ENCODE measurements at regions not wholly inside any gene's neighbourhood (a gene's known extent, or its start where the extent isn't known, plus 50 kb on each side); places are given as distances from the start of the nearest gene placed in this dataset.
"Not testable (repeated sequence)": the region's sequence is repeated elsewhere in the genome, so short reads cannot be mapped to it uniquely, and the experiment has no call there.

- TF ChIP-seq CTCF (IDR thresholded peaks at IDR 0.05; ENCODE audit: low read length, missing control alignments), result no peak
- H3K4me3 ChIP-seq (replicated peaks; ENCODE audit: low read depth, low read length), result no peak overlapping the region
- DNase-seq (ENCODE audit: low read depth), result no peak
Measured at GRCh38 chr4:85050736-85051135, 84.2 kb upstream of the WDFY3 start.

GRCh38 chr4:85051526-85051925 is 85.0 kb upstream of the WDFY3 start:
- TF ChIP-seq CTCF (IDR thresholded peaks at IDR 0.05; ENCODE audit: low read length, missing control alignments), result no peak
- no peak overlapping the region for H3K4me3 ChIP-seq (replicated peaks; ENCODE audit: low read depth, low read length)
- DNase-seq (ENCODE audit: low read depth), result no peak

GRCh38 chr4:85054925-85055324 is 88.4 kb upstream of the WDFY3 start:
- not testable (repeated sequence) for DNase-seq (ENCODE audit: low read depth); H3K4me3 ChIP-seq (replicated peaks; ENCODE audit: low read depth, low read length)

GRCh38 chr4:85058551-85058950 is 92.1 kb upstream of the WDFY3 start:
- no peak overlapping the region for H3K4me3 ChIP-seq (replicated peaks; ENCODE audit: low read depth, low read length)
- DNase-seq (ENCODE audit: low read depth), result no peak
- no peak for TF ChIP-seq CTCF (IDR thresholded peaks at IDR 0.05; ENCODE audit: low read length, missing control alignments)

GRCh38 chr4:85061974-85062373 is 95.5 kb upstream of the WDFY3 start:
- H3K4me3 ChIP-seq (replicated peaks; ENCODE audit: low read depth, low read length), result no peak overlapping the region
- DNase-seq (ENCODE audit: low read depth), result no peak
- no peak for TF ChIP-seq CTCF (IDR thresholded peaks at IDR 0.05; ENCODE audit: low read length, missing control alignments)

GRCh38 chr4:85062466-85062865 is 96.0 kb upstream of the WDFY3 start:
- no peak for DNase-seq (ENCODE audit: low read depth)
- no peak for TF ChIP-seq CTCF (IDR thresholded peaks at IDR 0.05; ENCODE audit: low read length, missing control alignments)
- H3K4me3 ChIP-seq (replicated peaks; ENCODE audit: low read depth, low read length), result no peak overlapping the region

GRCh38 chr4:85067342-85067741 is 100.9 kb upstream of the WDFY3 start:
- no peak for TF ChIP-seq CTCF (IDR thresholded peaks at IDR 0.05; ENCODE audit: low read length, missing control alignments)
- no peak overlapping the region for H3K4me3 ChIP-seq (replicated peaks; ENCODE audit: low read depth, low read length)
- no peak for DNase-seq (ENCODE audit: low read depth)

- no peak overlapping the region for H3K4me3 ChIP-seq (replicated peaks; ENCODE audit: low read depth, low read length)
- no peak for DNase-seq (ENCODE audit: low read depth)
- no peak for TF ChIP-seq CTCF (IDR thresholded peaks at IDR 0.05; ENCODE audit: low read length, missing control alignments)
Measured at GRCh38 chr4:85078016-85078415, 111.5 kb upstream of the WDFY3 start.

Data from fibroblast of pulmonary artery (primary cell).